ENCODE measurements at regions not wholly inside any gene's neighbourhood (a gene's known extent, or its start where the extent isn't known, plus 50 kb on each side); places are given as distances from the start of the nearest gene placed in this dataset.

- TF ChIP-seq GATA2 (IDR thresholded peaks at IDR 0.05; ENCODE audit: low read depth, low read length) (peak; percentile 82), GATA3 (IDR thresholded peaks at IDR 0.05; ENCODE audit: low read depth, low read length) (peak; percentile 69)
Observed at GRCh38 chr19:31111741-31112140, 237.5 kb downstream of the TSHZ3 start.
